GM12878 (cell line): ENCODE measurements at regions not wholly inside any gene's neighbourhood (a gene's known extent, or its start where the extent isn't known, plus 50 kb on each side); places are given as distances from the start of the nearest gene placed in this dataset.
"Not testable (repeated sequence)": the region's sequence is repeated elsewhere in the genome, so short reads cannot be mapped to it uniquely, and the experiment has no call there.

Experiments
- ATAC-seq: fragments of 200-7000 bp; cut with Tn5 transposase; 3 replicates; pipeline ENCODE4 v1.9.1; 2020; ENCODE audit warnings: mild to moderate bottlenecking, moderate library complexity
- BruUV-seq: library from RNA; stranded (reverse); fragments of 400-500 nt; replicated peaks from 2 replicates; lab custom pipeline; 2021; lab: Mats Ljungman, UMichigan
- CTCF ChIA-PET: fragments of 300-600 bp; sonication (Branson Sonifier 250); formaldehyde crosslinking; extraction: SDS; loops from one replicate; lab custom pipeline; 2021; ENCODE audit warnings: inconsistent platforms; lab: Yijun Ruan, JAX
- POLR2A ChIA-PET: fragments of 350-600 bp; formaldehyde crosslinking; extraction: SDS; loops from one replicate; lab custom pipeline; 2021; ENCODE audit warnings: inconsistent platforms; lab: Charles Lee
- RAD21 ChIA-PET: fragments of 300-600 bp; sonication (Branson Sonifier 250); formaldehyde crosslinking; loops from one replicate; lab custom pipeline; 2023; ENCODE audit warnings: antibody characterized with exemption; ENCODE audit not compliant: unreplicated experiment; lab: Charles Lee
- SMC1A ChIA-PET: fragments of 300-600 bp; sonication (Branson Sonifier 250); formaldehyde crosslinking; loops from one replicate; lab custom pipeline; 2023; ENCODE audit not compliant: unreplicated experiment, uncharacterized antibody; lab: Charles Lee
- DNase-seq: peaks from one replicate; pipeline ENCODE4 v3.0.0-alpha.2; 2011; ENCODE audit warnings: low read depth, low spot score
- FAIRE-seq: peaks from 3 replicates; lab custom pipeline; 2011; peaks lifted over from hg19 to GRCh38; lab: Jason Lieb, UNC
- H2AFZ ChIP-seq: 2 replicates; pipeline ENCODE4 v1.6.0; 2011; ENCODE audit warnings: low read depth, low read length, control low read depth; ENCODE audit not compliant: control insufficient read depth
- H3K27ac ChIP-seq: 2 replicates; pipeline ENCODE4 v1.5.1; 2011; ENCODE audit warnings: control low read depth; ENCODE audit not compliant: control insufficient read depth, insufficient read depth
- H3K27me3 ChIP-seq, 2 experiments: replicated peaks in 1 of 2; 2 replicates each; pipeline versions ENCODE4 v1.6.0 to v1.6.1; 2011; ENCODE audit warnings: low read length in 1 of 2; ENCODE audit not compliant: control insufficient read depth in 2 of 2, insufficient read depth in 2 of 2
- H3K36me3 ChIP-seq, 2 experiments: 2 replicates each; pipeline ENCODE4 v1.5.1; 2011; ENCODE audit warnings: low read length in 1 of 2; ENCODE audit not compliant: control insufficient read depth in 2 of 2, insufficient read depth in 2 of 2
- H3K4me1 ChIP-seq: 2 replicates; pipeline ENCODE4 v1.6.1; 2011; ENCODE audit warnings: mild to moderate bottlenecking, low read length, moderate library complexity, mixed read lengths; ENCODE audit not compliant: control insufficient read depth, insufficient read depth
- H3K4me2 ChIP-seq: 2 replicates; pipeline ENCODE4 v1.6.0; 2011; ENCODE audit warnings: control low read depth; ENCODE audit not compliant: control insufficient read depth, insufficient read depth
- H3K4me3 ChIP-seq: fragments of 200-600 bp; sonication (generic); 2 replicates; pipeline ENCODE4 v1.5.1; 2016
- H3K79me2 ChIP-seq: 2 replicates; pipeline ENCODE4 v1.6.0; 2011; ENCODE audit warnings: low read length; ENCODE audit not compliant: control insufficient read depth, insufficient read depth
- H3K9ac ChIP-seq: 2 replicates; pipeline ENCODE4 v1.8.0; 2011; ENCODE audit warnings: low read length, control low read depth, mixed read lengths; ENCODE audit not compliant: control insufficient read depth, insufficient read depth
- H3K9me3 ChIP-seq: replicated peaks from 3 replicates; pipeline ENCODE4 v1.5.1; 2011; ENCODE audit warnings: mild to moderate bottlenecking, low read length; ENCODE audit not compliant: control insufficient read depth, insufficient read depth
- H4K20me1 ChIP-seq: 2 replicates; pipeline ENCODE4 v1.6.0; 2011; ENCODE audit not compliant: control insufficient read depth, insufficient read depth
- ATF3 ChIP-seq: IDR thresholded peaks from 2 replicates; pipeline ENCODE4 v1.6.1; 2011; ENCODE audit warnings: low read depth, mild to moderate bottlenecking, low read length, moderate library complexity, borderline replicate concordance; ENCODE audit errors: extremely low read depth
- CHD1 ChIP-seq: IDR thresholded peaks from 2 replicates; pipeline ENCODE4 v1.6.1; 2012; ENCODE audit warnings: low read depth, low read length, improper control_type of control experiment
- E2F4 ChIP-seq: IDR thresholded peaks from 2 replicates; pipeline ENCODE4 v1.6.1; 2012; ENCODE audit warnings: low read depth, low read length, improper control_type of control experiment
- HSF1 ChIP-seq: fragments of 150-350 bp; IDR thresholded peaks from 2 replicates; pipeline ENCODE4 v1.6.1; 2014; ENCODE audit warnings: mild to moderate bottlenecking, low read depth, low read length
- NFIC ChIP-seq: IDR thresholded peaks from 2 replicates; pipeline ENCODE4 v1.6.1; 2012; ENCODE audit warnings: low read depth, mild to moderate bottlenecking, inconsistent platforms, low read length, moderate library complexity
- PRDM15 ChIP-seq: fragments of 450-650 bp; formaldehyde crosslinking; IDR thresholded peaks from 2 replicates; pipeline ENCODE4 v1.4.0; 2020; ENCODE audit warnings: mild to moderate bottlenecking, moderate library complexity
- ZBTB33 ChIP-seq: fragments of 450-650 bp; IDR thresholded peaks from 2 replicates; pipeline ENCODE4 v1.6.1; 2017; ENCODE audit warnings: mild to moderate bottlenecking
- WGBS: methylation state at CpG from one replicate; pipeline ENCODE4 v1.1.6; 2016; ENCODE audit warnings: low lambda C conversion rate; ENCODE audit not compliant: insufficient replicate concordance, insufficient coverage; ENCODE audit errors: missing lambda C conversion rate; 5-methylcytosine and 5-hydroxymethylcytosine counted together
- in situ Hi-C: fragments of 300-500 bp; cut with MboI; formaldehyde crosslinking; loops from 9 replicates; pipeline ENCODE4 v1.14.3; 2018; ENCODE audit warnings: mixed read lengths
- intact Hi-C: fragments of 100-400 bp; cut with micrococcal nuclease; formaldehyde crosslinking; loops from one replicate; pipeline ENCODE4 v1.14.2; 2022; ENCODE audit not compliant: unreplicated experiment

- BruUV-seq: not testable (repeated sequence)
- 55% methylated on average over 12 of the region's 12 CpGs for WGBS
Observed at GRCh38 chr4:31024781-31025180, 304.6 kb downstream of the PCDH7 start.

GRCh38 chr4:31026256-31026655 is 306.1 kb downstream of the PCDH7 start:
- H3K36me3 ChIP-seq: no peaks in the 10 kb centered on the region
- FAIRE-seq: no peak
- no peak overlapping the region for H3K9ac ChIP-seq
- H3K27ac ChIP-seq: no peak overlapping the region
- ChIA-PET CTCF (interaction anchor here (0.6 to 2.5 kb wide), 2 partner anchors 20 to 881 kb away, joined by 3 to 9 read pairs; no protein-coding TSS in a partner anchor), POLR2A (no interaction called here), RAD21 (no interaction called here), SMC1A (no interaction called here)
- H3K4me3 ChIP-seq: no peak overlapping the region
- no peaks in the 10 kb centered on the region for H4K20me1 ChIP-seq
- in situ Hi-C loops (no loop called here), intact Hi-C loops (no loop called here)
- H3K4me1 ChIP-seq: no peaks in the 10 kb centered on the region
- DNase-seq: no peak
- WGBS: 43% methylated on average over 5 of the region's 5 CpGs
- H3K9me3 ChIP-seq: no peaks in the 10 kb centered on the region
- no peaks in the 10 kb centered on the region for H3K79me2 ChIP-seq
- no peak overlapping the region for H3K4me2 ChIP-seq
- H3K27me3 ChIP-seq: no peaks in the 10 kb centered on the region
- BruUV-seq: no TSS peak
- no peak overlapping the region for H2AFZ ChIP-seq
- ATAC-seq: no peak
- TF ChIP-seq PRDM15 (CRISPR knock-in tag) (no peak), NFIC (no peak), ATF3 (no peak), E2F4 (no peak), HSF1 (no peak), ZBTB33 (no peak), CHD1 (no peak)

More at GRCh38 chr4:31024781-31025180, 304.6 kb downstream of the PCDH7 start:
- intact Hi-C loops, in situ Hi-C loops, H3K27me3 ChIP-seq, POLR2A ChIA-PET, ATAC-seq, H3K4me3 ChIP-seq, FAIRE-seq, H3K36me3 ChIP-seq, H2AFZ ChIP-seq, RAD21 ChIA-PET, H3K79me2 ChIP-seq, H4K20me1 ChIP-seq, H3K27ac ChIP-seq, DNase-seq, H3K9me3 ChIP-seq, H3K4me2 ChIP-seq, H3K4me1 ChIP-seq, H3K9ac ChIP-seq: not testable (repeated sequence)
- ChIA-PET SMC1A (interaction anchor here (0.7 kb wide), 1 partner anchor 342 kb away, joined by 3 read pairs; no protein-coding TSS in a partner anchor), CTCF (interaction anchor here (0.8 to 1.0 kb wide), 2 partner anchors 12 to 26 kb away, joined by 3 read pairs; no protein-coding TSS in a partner anchor)
